HK-2 (cell line): ENCODE measurements at regions not wholly inside any gene's neighbourhood (a gene's known extent, or its start where the extent isn't known, plus 50 kb on each side); places are given as distances from the start of the nearest gene placed in this dataset.
"Not testable (repeated sequence)": the region's sequence is repeated elsewhere in the genome, so short reads cannot be mapped to it uniquely, and the experiment has no call there.

Source experiments
- DNase-seq: peaks from one replicate; pipeline ENCODE4 v3.0.0-alpha.2; 2018; ENCODE audit not compliant: unreplicated experiment

GRCh38 chr5:28414619-28415018 lies 1376.2 kb upstream of the CDH9 start:
- no peak for DNase-seq

GRCh38 chr5:28408651-28409050 lies 1370.3 kb upstream of the CDH9 start:
- no peak for DNase-seq

GRCh38 chr5:28408186-28408585 lies 1369.8 kb upstream of the CDH9 start:
- DNase-seq, result peak; percentile 34

GRCh38 chr5:28404363-28405071 lies 1366.1 kb upstream of the CDH9 start:
- DNase-seq, result no peak

- DNase-seq, result no peak
Observed at GRCh38 chr5:28403846-28404245, 1365.5 kb upstream of the CDH9 start.

- no peak for DNase-seq
Observed at GRCh38 chr5:28402590-28403301, 1364.4 kb upstream of the CDH9 start.

- DNase-seq, result no peak
Observed at GRCh38 chr5:28400076-28400475, 1361.7 kb upstream of the CDH9 start.

GRCh38 chr5:28399211-28399610 lies 1360.8 kb upstream of the CDH9 start:
- DNase-seq, result no peak

- no peak for DNase-seq
Observed at GRCh38 chr5:28398185-28398584, 1359.8 kb upstream of the CDH9 start.

GRCh38 chr5:28397502-28397941 lies 1359.1 kb upstream of the CDH9 start:
- peak; percentile 43 for DNase-seq

- no peak for DNase-seq
Observed at GRCh38 chr5:28391277-28391676, 1352.9 kb upstream of the CDH9 start.

- DNase-seq, result no peak
Observed at GRCh38 chr5:28390341-28390740, 1352.0 kb upstream of the CDH9 start.

- DNase-seq, result not testable (repeated sequence)
Observed at GRCh38 chr5:28389727-28390126, 1351.3 kb upstream of the CDH9 start.

GRCh38 chr5:28388428-28388827 lies 1350.0 kb upstream of the CDH9 start:
- no peak for DNase-seq

- DNase-seq, result no peak
Observed at GRCh38 chr5:28386712-28387111, 1348.3 kb upstream of the CDH9 start.

GRCh38 chr5:28380167-28380566 lies 1341.8 kb upstream of the CDH9 start:
- DNase-seq, result no peak

GRCh38 chr5:28374492-28374967 lies 1336.1 kb upstream of the CDH9 start:
- peak; percentile 71 for DNase-seq

GRCh38 chr5:28370896-28371295 lies 1332.5 kb upstream of the CDH9 start:
- no peak for DNase-seq

- no peak for DNase-seq
Observed at GRCh38 chr5:28369418-28369817, 1331.0 kb upstream of the CDH9 start.

- no peak for DNase-seq
Observed at GRCh38 chr5:28355831-28356230, 1317.4 kb upstream of the CDH9 start.

- no peak for DNase-seq
Observed at GRCh38 chr5:28346696-28347095, 1308.3 kb upstream of the CDH9 start.

- DNase-seq, result no peak
Observed at GRCh38 chr5:28344836-28345433, 1306.5 kb upstream of the CDH9 start.

GRCh38 chr5:28329176-28329575 lies 1290.8 kb upstream of the CDH9 start:
- no peak for DNase-seq
